ENCODE measurements at regions not wholly inside any gene's neighbourhood (a gene's known extent, or its start where the extent isn't known, plus 50 kb on each side); places are given as distances from the start of the nearest gene placed in this dataset.

DNA sequence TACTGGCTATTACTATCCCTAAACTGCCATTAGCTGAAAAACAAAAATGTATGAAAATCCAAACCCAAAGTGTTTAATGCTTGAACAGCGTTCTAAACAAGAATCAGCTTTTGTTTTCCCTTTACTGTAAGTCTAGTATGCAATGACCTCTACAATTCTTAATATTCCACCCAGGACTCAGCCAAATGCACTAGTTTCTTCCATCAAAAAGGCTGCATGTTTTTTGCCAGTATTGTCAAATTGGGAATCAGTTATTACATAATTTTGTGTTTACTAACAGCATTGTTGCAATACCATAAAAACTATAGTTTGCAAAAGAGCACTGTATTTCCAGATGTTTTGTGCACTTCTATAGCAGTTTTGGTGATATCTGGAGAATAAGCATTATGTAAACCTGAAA lies 634.5 kb downstream of the LTN1 start:
- Mint-ChIP-seq H3K4me3 (ENCODE audit: unreplicated experiment) (no peak overlapping the region), H3K27ac (ENCODE audit: unreplicated experiment) (no peak overlapping the region), H3K27me3 (ENCODE audit: insufficient read depth, unreplicated experiment) (no peaks in the 10 kb centered on the region), H3K36me3 (ENCODE audit: insufficient read depth, unreplicated experiment) (no peaks in the 10 kb centered on the region), H3K4me1 (ENCODE audit: low read depth, unreplicated experiment) (no peaks in the 10 kb centered on the region), H3K9me3 (ENCODE audit: unreplicated experiment) (no peaks in the 10 kb centered on the region)
- POLR2A ChIA-PET: no interaction called here
- intact Hi-C loops (cut with micrococcal nuclease; ENCODE audit: unreplicated experiment): loop anchor here (5.0 kb wide), 1 partner anchor 164 kb away; no protein-coding TSS in a partner anchor
- no peak overlapping the region for H3K4me3 ChIP-seq (ENCODE audit: low read depth, low read length)
- DNase-seq: no peak
- no TSS peak for BruUV-seq (replicated peaks)
- CTCF ChIA-PET: no interaction called here
- H3K36me3 ChIP-seq (ENCODE audit: control insufficient read depth, insufficient read depth, low read length): no peaks in the 10 kb centered on the region
- no peaks in the 10 kb centered on the region for H3K27me3 ChIP-seq (replicated peaks; ENCODE audit: control insufficient read depth, insufficient read depth, low read length)
- no peak for TF ChIP-seq CTCF (IDR thresholded peaks at IDR 0.05; ENCODE audit: insufficient read depth in 1 of 2, low read depth in 1 of 2, low read length in 1 of 2, severe bottlenecking in 1 of 2, unreplicated experiment in 1 of 2)
- H3K4me1 ChIP-seq: no peaks in the 10 kb centered on the region
- H3K9me3 ChIP-seq: no peaks in the 10 kb centered on the region

DNA sequence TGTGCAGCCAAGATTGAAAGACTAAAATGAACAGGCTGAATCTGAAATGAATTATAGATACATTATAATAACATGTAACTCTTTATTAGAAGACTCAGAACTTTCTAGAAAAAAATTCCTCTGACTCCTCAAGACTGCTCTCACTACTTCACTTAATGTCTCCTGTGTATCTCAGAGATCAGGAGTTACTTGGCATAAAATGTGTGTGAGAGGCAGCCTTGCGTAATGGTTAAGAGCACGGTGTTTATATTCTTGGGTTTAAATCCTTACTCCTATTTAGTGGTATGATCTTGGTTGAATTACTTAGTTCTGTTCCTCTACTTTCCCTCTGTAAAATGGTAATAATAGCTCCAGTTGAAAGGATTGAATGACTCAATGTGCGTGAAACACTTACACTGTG lies 634.9 kb downstream of the LTN1 start:
- no peak for DNase-seq
- no peak overlapping the region for H3K4me3 Mint-ChIP-seq (ENCODE audit: unreplicated experiment)
- intact Hi-C loops (cut with micrococcal nuclease; ENCODE audit: unreplicated experiment): loop anchor here (5.0 kb wide), 1 partner anchor 165 kb away; no protein-coding TSS in a partner anchor
- H3K36me3 ChIP-seq (ENCODE audit: control insufficient read depth, insufficient read depth, low read length): no peaks in the 10 kb centered on the region
- H3K9me3 Mint-ChIP-seq (ENCODE audit: unreplicated experiment): no peaks in the 10 kb centered on the region
- POLR2A ChIA-PET: no interaction called here
- H3K27me3 ChIP-seq (replicated peaks; ENCODE audit: control insufficient read depth, insufficient read depth, low read length): no peaks in the 10 kb centered on the region
- no TSS peak for BruUV-seq (replicated peaks)
- TF ChIP-seq CTCF (IDR thresholded peaks at IDR 0.05; ENCODE audit: insufficient read depth in 1 of 2, low read depth in 1 of 2, low read length in 1 of 2, severe bottlenecking in 1 of 2, unreplicated experiment in 1 of 2): no peak
- CTCF ChIA-PET: no interaction called here
- no peaks in the 10 kb centered on the region for H3K4me1 Mint-ChIP-seq (ENCODE audit: low read depth, unreplicated experiment)
- H3K4me1 ChIP-seq: no peaks in the 10 kb centered on the region
- no peak overlapping the region for H3K4me3 ChIP-seq (ENCODE audit: low read depth, low read length)
- no peak overlapping the region for H3K27ac Mint-ChIP-seq (ENCODE audit: unreplicated experiment)
- H3K36me3 Mint-ChIP-seq (ENCODE audit: insufficient read depth, unreplicated experiment): no peaks in the 10 kb centered on the region
- no peaks in the 10 kb centered on the region for H3K27me3 Mint-ChIP-seq (ENCODE audit: insufficient read depth, unreplicated experiment)
- no peaks in the 10 kb centered on the region for H3K9me3 ChIP-seq

- no peaks in the 10 kb centered on the region for H3K4me1 ChIP-seq
- Mint-ChIP-seq H3K27ac (ENCODE audit: unreplicated experiment) (no peak overlapping the region), H3K36me3 (ENCODE audit: insufficient read depth, unreplicated experiment) (no peaks in the 10 kb centered on the region), H3K27me3 (ENCODE audit: insufficient read depth, unreplicated experiment) (no peaks in the 10 kb centered on the region), H3K4me1 (ENCODE audit: low read depth, unreplicated experiment) (no peaks in the 10 kb centered on the region), H3K9me3 (ENCODE audit: unreplicated experiment) (no peaks in the 10 kb centered on the region), H3K4me3 (ENCODE audit: unreplicated experiment) (no peak overlapping the region)
- no peaks in the 10 kb centered on the region for H3K27me3 ChIP-seq (replicated peaks; ENCODE audit: control insufficient read depth, insufficient read depth, low read length)
- no peak for TF ChIP-seq CTCF (IDR thresholded peaks at IDR 0.05; ENCODE audit: insufficient read depth in 1 of 2, low read depth in 1 of 2, low read length in 1 of 2, severe bottlenecking in 1 of 2, unreplicated experiment in 1 of 2)
- H3K4me3 ChIP-seq (ENCODE audit: low read depth, low read length): no peak overlapping the region
- no peak for DNase-seq
- ChIA-PET CTCF (no interaction called here), POLR2A (no interaction called here)
- no peaks in the 10 kb centered on the region for H3K9me3 ChIP-seq
- intact Hi-C loops (cut with micrococcal nuclease; ENCODE audit: unreplicated experiment): loop anchor here (5.0 kb wide), 1 partner anchor 166 kb away; no protein-coding TSS in a partner anchor
- no TSS peak for BruUV-seq (replicated peaks)
- no peaks in the 10 kb centered on the region for H3K36me3 ChIP-seq (ENCODE audit: control insufficient read depth, insufficient read depth, low read length)
Measured at GRCh38 chr21:28356422-28356821, 636.3 kb downstream of the LTN1 start.

All from Caco-2 (cell line).